Gastroesophageal sphincter (tissue), 4 donors: ENCODE measurements at regions not wholly inside any gene's neighbourhood (a gene's known extent, or its start where the extent isn't known, plus 50 kb on each side); places are given as distances from the start of the nearest gene placed in this dataset.

Experiments
- ATAC-seq: fragments of 150-250 bp; one replicate; pipeline ENCODE4 v1.9.1; 2016; ENCODE audit warnings: mild to moderate bottlenecking, moderate library complexity
- H3K27ac ChIP-seq, 4 donors: fragments of 200-600 bp; sonication (generic) in 3 of 4; 1 replicate in 3 of 4; 2 replicates in 1 of 4; pipeline ENCODE4 v1.5.1; 2016 to 2019
- H3K27me3 ChIP-seq: fragments of 200-600 bp; sonication (generic); one replicate; pipeline ENCODE4 v1.5.1; 2019
- H3K36me3 ChIP-seq, 2 donors: fragments of 200-600 bp; sonication (generic); one replicate each; pipeline ENCODE4 v1.5.1; 2019; ENCODE audit warnings: control low read depth in 1 of 2
- H3K4me1 ChIP-seq, 3 donors: fragments of 200-600 bp; sonication (generic); 1 replicate in 2 of 3; 2 replicates in 1 of 3; pipeline ENCODE4 v1.5.1; 2016 to 2019; ENCODE audit warnings: control low read depth in 2 of 3
- H3K4me3 ChIP-seq, 2 donors: fragments of 200-600 bp; sonication (generic); one replicate each; pipeline ENCODE4 v1.5.1; 2019; ENCODE audit warnings: mild to moderate bottlenecking in 1 of 2, moderate library complexity in 1 of 2
- H3K9me3 ChIP-seq, 3 donors: fragments of 200-600 bp; sonication (generic); one replicate each; pipeline ENCODE4 v1.5.1; 2017 to 2019; ENCODE audit warnings: control low read depth in 2 of 3
- EP300 ChIP-seq: sonication (generic); formaldehyde crosslinking; IDR thresholded peaks from one replicate; pipeline ENCODE4 v1.6.1; 2017; ENCODE audit warnings: antibody characterized with exemption, mild to moderate bottlenecking
- POLR2A ChIP-seq, 2 donors: fragments of 450-650 bp; IDR thresholded peaks; one replicate each; pipeline ENCODE4 v1.6.1; 2017; ENCODE audit warnings: antibody characterized with exemption in 2 of 2, mild to moderate bottlenecking in 2 of 2, moderate library complexity in 1 of 2
- POLR2AphosphoS5 ChIP-seq: sonication (generic); formaldehyde crosslinking; IDR thresholded peaks from one replicate; pipeline ENCODE4 v1.6.1; 2017; ENCODE audit warnings: antibody characterized with exemption
- WGBS, 2 donors: methylation state at CpG; one replicate each; pipeline ENCODE4 v1.1.5; 2018; ENCODE audit warnings: low coverage in 1 of 2; 5-methylcytosine and 5-hydroxymethylcytosine counted together
- TF ChIP-seq, protein P1 (sequence below), 4 experiments: fragments of 200-600 bp in 2 of 4; fragments of 450-650 bp in 2 of 4; sonication (generic) in 1 of 4; IDR thresholded peaks; one replicate each; pipeline ENCODE4 v1.5.1; 2017 to 2019; ENCODE audit warnings: antibody characterized with exemption in 4 of 4, mild to moderate bottlenecking in 2 of 4, moderate library complexity in 2 of 4

DNA sequence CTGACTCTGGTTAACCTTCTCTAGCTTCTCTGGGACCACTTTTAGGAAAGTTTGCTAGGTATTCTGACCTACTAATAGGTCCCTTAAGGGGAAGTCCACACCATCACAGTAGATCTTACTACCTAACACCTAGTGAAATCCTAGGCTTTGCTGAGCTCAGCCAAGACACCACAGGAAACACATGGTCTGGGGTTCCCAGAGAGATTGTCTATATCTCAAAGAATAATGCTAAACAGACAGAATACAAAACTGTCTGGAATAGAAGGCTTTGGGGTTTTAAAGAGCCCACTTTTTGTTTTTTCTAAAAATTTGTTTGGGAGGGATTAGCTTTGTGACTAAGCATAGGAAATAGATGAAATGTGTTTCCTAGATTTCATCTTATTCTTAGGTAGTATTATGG is 395.1 kb downstream of the ARHGEF28 start:
- no peak for TF ChIP-seq POLR2A (IDR thresholded peaks at IDR 0.05)
- no peak for TF ChIP-seq EP300
- TF ChIP-seq, protein P1, sequence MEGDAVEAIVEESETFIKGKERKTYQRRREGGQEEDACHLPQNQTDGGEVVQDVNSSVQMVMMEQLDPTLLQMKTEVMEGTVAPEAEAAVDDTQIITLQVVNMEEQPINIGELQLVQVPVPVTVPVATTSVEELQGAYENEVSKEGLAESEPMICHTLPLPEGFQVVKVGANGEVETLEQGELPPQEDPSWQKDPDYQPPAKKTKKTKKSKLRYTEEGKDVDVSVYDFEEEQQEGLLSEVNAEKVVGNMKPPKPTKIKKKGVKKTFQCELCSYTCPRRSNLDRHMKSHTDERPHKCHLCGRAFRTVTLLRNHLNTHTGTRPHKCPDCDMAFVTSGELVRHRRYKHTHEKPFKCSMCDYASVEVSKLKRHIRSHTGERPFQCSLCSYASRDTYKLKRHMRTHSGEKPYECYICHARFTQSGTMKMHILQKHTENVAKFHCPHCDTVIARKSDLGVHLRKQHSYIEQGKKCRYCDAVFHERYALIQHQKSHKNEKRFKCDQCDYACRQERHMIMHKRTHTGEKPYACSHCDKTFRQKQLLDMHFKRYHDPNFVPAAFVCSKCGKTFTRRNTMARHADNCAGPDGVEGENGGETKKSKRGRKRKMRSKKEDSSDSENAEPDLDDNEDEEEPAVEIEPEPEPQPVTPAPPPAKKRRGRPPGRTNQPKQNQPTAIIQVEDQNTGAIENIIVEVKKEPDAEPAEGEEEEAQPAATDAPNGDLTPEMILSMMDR (IDR thresholded peaks at IDR 0.05): no peak
- H3K27me3 ChIP-seq: no peaks in the 10 kb centered on the region
- no peak for ATAC-seq
- H3K4me1 ChIP-seq: no peaks in the 10 kb centered on the region
- H3K4me3 ChIP-seq: no peak overlapping the region
- H3K9me3 ChIP-seq: no peaks in the 10 kb centered on the region
- no peak overlapping the region for H3K27ac ChIP-seq
- no peaks in the 10 kb centered on the region for H3K36me3 ChIP-seq

DNA sequence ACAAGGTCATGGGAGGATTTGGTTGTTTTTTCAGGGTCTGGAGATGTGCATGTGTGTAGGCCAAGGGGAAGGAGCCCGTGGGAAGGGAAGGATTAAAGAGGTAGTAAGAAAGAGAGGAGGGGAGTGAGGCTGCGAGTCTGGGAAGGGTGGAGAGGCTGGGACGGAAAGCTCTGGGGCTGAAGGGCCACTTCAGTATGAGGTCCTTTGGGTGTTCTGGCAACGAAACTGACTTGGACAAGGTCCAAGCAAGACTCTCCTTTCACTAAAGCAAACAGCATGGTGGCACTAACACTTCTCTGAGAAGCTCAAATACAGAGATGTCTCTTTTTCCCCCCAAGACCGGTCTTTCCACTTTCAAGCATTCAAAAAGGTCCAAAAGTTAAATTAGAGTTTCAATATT is 394.5 kb downstream of the ARHGEF28 start:
- no peak for ATAC-seq
- 79 to 89% methylated on average over 5 of the region's 5 CpGs for WGBS, 2 donors
- no peaks in the 10 kb centered on the region for H3K36me3 ChIP-seq
- H3K9me3 ChIP-seq: no peaks in the 10 kb centered on the region
- no peaks in the 10 kb centered on the region for H3K27me3 ChIP-seq
- no peak for TF ChIP-seq POLR2AphosphoS5
- H3K27ac ChIP-seq: no peak overlapping the region
- H3K4me3 ChIP-seq: no peak overlapping the region
- no peaks in the 10 kb centered on the region for H3K4me1 ChIP-seq

DNA sequence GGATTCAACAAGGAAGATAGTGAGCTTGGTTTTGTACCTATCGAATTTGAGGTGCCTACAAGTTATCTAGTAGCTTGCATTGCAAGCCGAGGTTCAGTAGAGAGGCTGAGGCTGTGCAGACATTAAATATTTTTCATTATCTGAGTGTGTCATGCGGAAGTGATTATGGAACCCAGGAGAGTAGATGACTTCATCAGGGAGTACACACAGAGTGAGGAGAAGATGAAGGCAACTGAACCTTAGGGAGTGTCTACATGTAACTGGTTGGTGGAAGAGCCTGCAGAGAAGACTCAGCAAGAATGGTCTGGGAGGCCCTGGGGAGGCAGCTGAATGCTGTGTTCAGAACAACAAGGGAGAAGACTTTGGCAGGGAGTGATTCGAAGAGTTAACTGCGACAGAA is 393.9 kb downstream of the ARHGEF28 start:
- TF ChIP-seq POLR2A (IDR thresholded peaks at IDR 0.05) (no peak), EP300 (no peak), POLR2AphosphoS5 (no peak)
- Histone ChIP-seq H3K27me3 (no peaks in the 10 kb centered on the region), H3K4me1 (no peaks in the 10 kb centered on the region), H3K27ac (no peak overlapping the region), H3K4me3 (no peak overlapping the region), H3K9me3 (no peaks in the 10 kb centered on the region), H3K36me3 (no peaks in the 10 kb centered on the region)
- 86 to 100% methylated on average over 5 of the region's 5 CpGs for WGBS, 2 donors
- no peak for ATAC-seq

DNA sequence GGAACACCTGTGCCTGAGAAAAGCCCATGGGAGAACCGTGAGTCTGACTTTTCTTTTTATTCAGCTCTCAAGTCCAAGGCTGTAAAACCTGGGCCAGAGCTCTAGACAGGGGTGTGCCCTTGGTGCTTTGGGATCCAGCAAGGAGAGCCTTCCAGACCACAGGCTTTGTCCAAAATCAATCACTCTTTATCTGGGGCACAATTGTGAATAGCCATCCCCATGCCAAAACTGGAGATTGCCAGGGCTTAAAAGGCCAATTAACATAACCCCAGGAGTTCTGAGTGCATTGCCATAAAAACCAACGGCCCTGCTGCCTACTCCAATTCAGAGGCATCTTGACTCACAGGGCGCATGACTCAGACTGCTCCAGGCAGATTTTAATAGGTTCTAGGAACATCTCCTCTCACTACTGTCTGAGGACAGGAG is 391.8 kb downstream of the ARHGEF28 start:
- H3K27ac ChIP-seq: no peak overlapping the region
- no CpG with 5 or more reads among the region's 3 CpGs for WGBS, 2 donors
- H3K27me3 ChIP-seq: no peaks in the 10 kb centered on the region
- H3K4me3 ChIP-seq: no peak overlapping the region
- H3K9me3 ChIP-seq: no peaks in the 10 kb centered on the region
- TF ChIP-seq POLR2A (IDR thresholded peaks at IDR 0.05) (no peak), POLR2AphosphoS5 (no peak), EP300 (no peak)
- TF ChIP-seq, protein P1 (IDR thresholded peaks at IDR 0.05): no peak
- H3K4me1 ChIP-seq: no peaks in the 10 kb centered on the region
- no peak for ATAC-seq
- H3K36me3 ChIP-seq: no peaks in the 10 kb centered on the region

DNA sequence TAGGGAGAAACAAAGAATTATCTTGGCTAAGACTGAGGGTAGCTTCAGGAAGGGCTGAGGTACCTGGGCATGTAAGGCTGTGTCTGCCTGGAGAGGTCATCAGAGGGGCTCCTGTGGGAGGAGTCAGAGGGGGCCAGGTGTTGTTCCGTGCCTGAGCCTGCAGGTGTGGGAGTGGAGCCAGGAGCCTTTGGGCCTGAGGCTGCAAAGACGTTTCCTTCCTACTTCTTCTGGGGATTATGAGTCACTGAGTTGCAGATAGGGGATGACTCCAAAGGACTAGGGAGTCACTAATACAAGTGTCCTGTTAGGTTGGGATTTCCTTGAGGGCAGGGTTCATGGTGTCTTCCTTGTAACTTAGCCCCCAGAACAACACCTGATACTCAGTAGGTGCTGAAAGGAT is 391.1 kb downstream of the ARHGEF28 start:
- 30% methylated on average over 2 of the region's 2 CpGs; no CpG with 5 or more reads in 1 of the 2 donors for WGBS, 2 donors
- no peaks in the 10 kb centered on the region for H3K9me3 ChIP-seq
- no peak overlapping the region for H3K27ac ChIP-seq
- no peak for ATAC-seq
- H3K4me1 ChIP-seq: no peaks in the 10 kb centered on the region
- no peak overlapping the region for H3K4me3 ChIP-seq
- H3K36me3 ChIP-seq: no peaks in the 10 kb centered on the region
- no peak for TF ChIP-seq POLR2AphosphoS5
- no peaks in the 10 kb centered on the region for H3K27me3 ChIP-seq

DNA sequence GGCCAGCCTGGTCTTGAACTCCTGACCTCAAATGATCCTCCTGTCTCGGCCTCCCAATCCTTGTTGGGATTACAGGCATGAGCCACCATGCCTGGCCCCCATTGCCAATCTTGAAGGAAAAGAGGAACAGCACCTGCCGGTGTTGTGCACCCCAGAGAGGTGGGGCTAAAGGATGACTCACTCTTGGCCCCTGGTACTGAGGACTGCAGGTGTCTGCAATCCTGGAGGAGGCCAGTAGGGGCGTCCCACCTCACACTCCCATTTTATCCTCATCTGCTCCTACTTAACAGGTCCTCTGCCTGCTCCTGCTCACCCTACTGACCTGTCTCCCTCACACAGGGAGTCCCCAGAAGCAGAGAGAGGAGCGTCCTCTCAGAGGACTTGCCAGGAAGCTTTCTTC is 390.4 kb downstream of the ARHGEF28 start:
- TF ChIP-seq POLR2A (IDR thresholded peaks at IDR 0.05) (no peak), POLR2AphosphoS5 (no peak), EP300 (no peak)
- TF ChIP-seq, protein P1 (IDR thresholded peaks at IDR 0.05): no peak
- H3K27me3 ChIP-seq: no peaks in the 10 kb centered on the region
- WGBS, 2 donors: 60 to 82% methylated on average over 1 to 3 of the region's 4 CpGs
- H3K27ac ChIP-seq: no peak overlapping the region
- no peaks in the 10 kb centered on the region for H3K36me3 ChIP-seq
- H3K4me1 ChIP-seq: no peaks in the 10 kb centered on the region
- no peaks in the 10 kb centered on the region for H3K9me3 ChIP-seq
- no peak for ATAC-seq
- no peak overlapping the region for H3K4me3 ChIP-seq

DNA sequence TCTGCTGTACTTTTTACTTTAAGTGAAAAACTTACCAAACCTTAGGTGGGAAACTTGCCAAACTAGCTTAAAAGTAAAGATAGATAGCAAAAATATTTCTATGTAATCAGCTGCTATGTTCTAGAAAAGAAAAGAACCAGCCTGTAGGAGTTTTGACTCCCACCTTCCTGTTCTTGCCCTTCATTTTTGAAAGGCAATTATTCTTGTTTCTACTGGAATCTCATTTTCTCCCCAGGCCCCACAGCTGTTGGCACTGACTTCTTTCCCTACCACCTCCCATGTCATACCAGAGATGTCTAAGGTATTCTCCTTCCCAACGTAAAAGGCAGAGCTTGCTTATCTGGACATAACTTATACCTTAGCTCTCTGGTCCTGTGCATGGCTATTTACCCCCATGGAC is 389.7 kb downstream of the ARHGEF28 start:
- WGBS, 2 donors: 69 to 80% methylated on average over 1 of the region's 1 CpG

More for the DNA sequence above, 389.7 kb downstream of the ARHGEF28 start:
- H3K4me3 ChIP-seq: no peak overlapping the region
- ATAC-seq: no peak
- H3K9me3 ChIP-seq: no peaks in the 10 kb centered on the region
- H3K4me1 ChIP-seq: no peaks in the 10 kb centered on the region
- H3K27me3 ChIP-seq: no peaks in the 10 kb centered on the region
- H3K36me3 ChIP-seq: no peaks in the 10 kb centered on the region
- TF ChIP-seq POLR2A (IDR thresholded peaks at IDR 0.05) (no peak), POLR2AphosphoS5 (no peak), EP300 (no peak)
- TF ChIP-seq, protein P1 (IDR thresholded peaks at IDR 0.05): no peak
- no peak overlapping the region for H3K27ac ChIP-seq
